Kidney (tissue), 13 donors: ENCODE measurements at regions not wholly inside any gene's neighbourhood (a gene's known extent, or its start where the extent isn't known, plus 50 kb on each side); places are given as distances from the start of the nearest gene placed in this dataset.

Source experiments
- DNase-seq, 5 donors: peaks; one replicate each; pipeline ENCODE4 v3.0.0-alpha.2; 2013 to 2020
- FAIRE-seq: peaks from 2 replicates; lab custom pipeline; 2012; peaks lifted over from hg19 to GRCh38; lab: Jason Lieb, UNC
- H3K27ac ChIP-seq, 2 donors: one replicate each; pipeline ENCODE4 v1.7.0; 2013; ENCODE audit warnings: low read depth in 2 of 2, low read length in 2 of 2, inconsistent platforms in 1 of 2
- H3K27me3 ChIP-seq: one replicate; pipeline ENCODE4 v1.7.1; 2013; ENCODE audit warnings: low read length, inconsistent platforms; ENCODE audit not compliant: control insufficient read depth, insufficient read depth
- H3K36me3 ChIP-seq, 3 donors: one replicate each; pipeline versions ENCODE4 v1.7.0 to v1.7.1; 2013; ENCODE audit warnings: low read length in 3 of 3, control low read depth in 1 of 3, inconsistent platforms in 1 of 3; ENCODE audit not compliant: insufficient read depth in 3 of 3, control insufficient read depth in 2 of 3
- H3K4me1 ChIP-seq, 3 donors: one replicate each; pipeline versions ENCODE4 v1.7.0 to v1.7.1; 2013; ENCODE audit warnings: low read length in 3 of 3, inconsistent platforms in 1 of 3, low read depth in 1 of 3; ENCODE audit not compliant: control insufficient read depth in 2 of 3, insufficient read depth in 2 of 3
- H3K4me3 ChIP-seq, 3 donors: one replicate each; pipeline versions ENCODE4 v1.7.0 to v1.8.1; 2013; ENCODE audit warnings: low read length in 3 of 3, control low read depth in 1 of 3, inconsistent platforms in 1 of 3
- H3K9ac ChIP-seq, 3 donors: one replicate each; pipeline versions ENCODE4 v1.7.0 to v1.7.1; 2013; ENCODE audit warnings: low read length in 3 of 3, control low read depth in 1 of 3, inconsistent platforms in 1 of 3
- H3K9me3 ChIP-seq, 3 donors: one replicate each; pipeline versions ENCODE4 v1.7.0 to v1.7.1; 2013; ENCODE audit warnings: low read length in 3 of 3, control low read depth in 1 of 3, inconsistent platforms in 1 of 3; ENCODE audit not compliant: control insufficient read depth in 2 of 3, insufficient read depth in 1 of 3
- CTCF ChIP-seq: IDR thresholded peaks from 3 replicates; pipeline ENCODE4 v1.5.1; 2012; ENCODE audit warnings: mild to moderate bottlenecking, moderate library complexity, borderline replicate concordance; ENCODE audit not compliant: insufficient read depth; ENCODE audit errors: extremely low read depth
- intact Hi-C: fragments of 100-400 bp; cut with DNase I; formaldehyde crosslinking; loops from one replicate; pipeline ENCODE4 v1.11.1; 2022
- donor health status: control.
- donor health status: control.
- donor health status: control.
- donor health status: control.
- donor health status: control.
- donor health status: DM: yes; HTN: yes; CAD: no.
- donor health status: Normal renal cell carcinoma (clear cell type).

- Histone ChIP-seq H3K36me3 (no peaks in the 10 kb centered on the region), H3K27me3 (no peaks in the 10 kb centered on the region), H3K4me1 (no peaks in the 10 kb centered on the region), H3K9ac (no peak overlapping the region), H3K9me3 (no peaks in the 10 kb centered on the region), H3K4me3 (no peak overlapping the region), H3K27ac (no peak overlapping the region)
- intact Hi-C loops, result no loop called here
- no peak for FAIRE-seq
- DNase-seq, result no peak
- no peak for TF ChIP-seq CTCF
Measured at GRCh38 chr2:198203336-198204069, 399.1 kb downstream of the PLCL1 start.
